HG03432 (cell line): ENCODE measurements at regions not wholly inside any gene's neighbourhood (a gene's known extent, or its start where the extent isn't known, plus 50 kb on each side); places are given as distances from the start of the nearest gene placed in this dataset.
"Not testable (repeated sequence)": the region's sequence is repeated elsewhere in the genome, so short reads cannot be mapped to it uniquely, and the experiment has no call there.

Experiments used
- ATAC-seq: cut with Tn5 transposase; IDR thresholded peaks from one replicate; pipeline ENCODE4 v1.9.1; 2021; ENCODE audit warnings: mild to moderate bottlenecking, moderate library complexity; ENCODE audit not compliant: unreplicated experiment

GRCh38 chr9:97772145-97772544, 75.0 kb upstream of the XPA start:
- ATAC-seq, result no peak

- ATAC-seq, result no peak
Measured at GRCh38 chr9:97773091-97773490, 76.0 kb upstream of the XPA start.

GRCh38 chr9:97773723-97774122, 76.6 kb upstream of the XPA start:
- no peak for ATAC-seq

- ATAC-seq, result no peak
Measured at GRCh38 chr9:97774673-97775072, 77.5 kb upstream of the XPA start.

GRCh38 chr9:97778740-97779139, 74.3 kb upstream of the FOXE1 start:
- ATAC-seq, result not testable (repeated sequence)

GRCh38 chr9:97779608-97780007, 73.4 kb upstream of the FOXE1 start:
- ATAC-seq, result no peak

- no peak for ATAC-seq
Measured at GRCh38 chr9:97781902-97782301, 71.1 kb upstream of the FOXE1 start.

GRCh38 chr9:97786341-97786740, 66.7 kb upstream of the FOXE1 start:
- ATAC-seq, result no peak

- ATAC-seq, result no peak
Measured at GRCh38 chr9:97787551-97787950, 65.5 kb upstream of the FOXE1 start.

GRCh38 chr9:97788763-97789663, 64.0 kb upstream of the FOXE1 start:
- no peak for ATAC-seq

GRCh38 chr9:97790542-97790941, 62.5 kb upstream of the FOXE1 start:
- no peak for ATAC-seq

- ATAC-seq, result no peak
Measured at GRCh38 chr9:97791542-97791941, 61.5 kb upstream of the FOXE1 start.

GRCh38 chr9:97793067-97793466, 60.0 kb upstream of the FOXE1 start:
- ATAC-seq, result no peak

GRCh38 chr9:97794666-97795065, 58.4 kb upstream of the FOXE1 start:
- no peak for ATAC-seq

GRCh38 chr9:97796176-97796575, 56.9 kb upstream of the FOXE1 start:
- ATAC-seq, result not testable (repeated sequence)

GRCh38 chr9:97801180-97801579, 51.8 kb upstream of the FOXE1 start:
- ATAC-seq, result no peak

- ATAC-seq, result no peak
Measured at GRCh38 chr9:97802276-97802675, 50.8 kb upstream of the FOXE1 start.

GRCh38 chr9:97803167-97804058, 49.6 kb upstream of the FOXE1 start:
- peak; percentile 91 for ATAC-seq
